ENCODE measurements at regions not wholly inside any gene's neighbourhood (a gene's known extent, or its start where the extent isn't known, plus 50 kb on each side); places are given as distances from the start of the nearest gene placed in this dataset.

DNA sequence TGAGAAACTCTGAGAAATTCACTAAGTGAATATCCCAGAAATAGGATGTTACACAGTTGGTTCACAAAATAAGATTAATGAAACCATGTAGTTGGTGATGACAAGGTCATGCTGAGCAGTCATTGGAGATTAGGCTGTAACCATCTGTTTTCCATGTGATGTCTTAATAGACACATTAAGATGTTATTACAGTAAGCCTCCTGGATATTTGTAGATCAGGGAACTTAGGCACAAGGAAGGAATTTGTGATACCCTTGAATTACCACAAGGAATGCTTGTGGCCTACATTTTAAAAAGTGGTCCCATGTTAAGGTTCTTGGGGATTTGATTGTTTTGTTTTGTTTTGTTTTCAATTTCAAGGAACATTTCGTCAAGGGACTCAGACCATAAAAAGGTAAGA, 185.6 kb upstream of the BANK1 start:
- H3K4me1 ChIP-seq (ENCODE audit: low read depth): no peaks in the 10 kb centered on the region
- TF ChIP-seq, protein P1, sequence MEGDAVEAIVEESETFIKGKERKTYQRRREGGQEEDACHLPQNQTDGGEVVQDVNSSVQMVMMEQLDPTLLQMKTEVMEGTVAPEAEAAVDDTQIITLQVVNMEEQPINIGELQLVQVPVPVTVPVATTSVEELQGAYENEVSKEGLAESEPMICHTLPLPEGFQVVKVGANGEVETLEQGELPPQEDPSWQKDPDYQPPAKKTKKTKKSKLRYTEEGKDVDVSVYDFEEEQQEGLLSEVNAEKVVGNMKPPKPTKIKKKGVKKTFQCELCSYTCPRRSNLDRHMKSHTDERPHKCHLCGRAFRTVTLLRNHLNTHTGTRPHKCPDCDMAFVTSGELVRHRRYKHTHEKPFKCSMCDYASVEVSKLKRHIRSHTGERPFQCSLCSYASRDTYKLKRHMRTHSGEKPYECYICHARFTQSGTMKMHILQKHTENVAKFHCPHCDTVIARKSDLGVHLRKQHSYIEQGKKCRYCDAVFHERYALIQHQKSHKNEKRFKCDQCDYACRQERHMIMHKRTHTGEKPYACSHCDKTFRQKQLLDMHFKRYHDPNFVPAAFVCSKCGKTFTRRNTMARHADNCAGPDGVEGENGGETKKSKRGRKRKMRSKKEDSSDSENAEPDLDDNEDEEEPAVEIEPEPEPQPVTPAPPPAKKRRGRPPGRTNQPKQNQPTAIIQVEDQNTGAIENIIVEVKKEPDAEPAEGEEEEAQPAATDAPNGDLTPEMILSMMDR (IDR thresholded peaks at IDR 0.05; ENCODE audit: low read depth, low read length): no peak
- no peak overlapping the region for H3K27ac ChIP-seq
- no peak overlapping the region for H3K4me3 ChIP-seq
- no peak for DNase-seq (ENCODE audit: low read depth in 1 of 2, low spot score in 1 of 2)
- no peaks in the 10 kb centered on the region for H3K9me3 ChIP-seq (ENCODE audit: low read depth)
- no peaks in the 10 kb centered on the region for H3K36me3 ChIP-seq
- no peaks in the 10 kb centered on the region for H3K27me3 ChIP-seq

DNA sequence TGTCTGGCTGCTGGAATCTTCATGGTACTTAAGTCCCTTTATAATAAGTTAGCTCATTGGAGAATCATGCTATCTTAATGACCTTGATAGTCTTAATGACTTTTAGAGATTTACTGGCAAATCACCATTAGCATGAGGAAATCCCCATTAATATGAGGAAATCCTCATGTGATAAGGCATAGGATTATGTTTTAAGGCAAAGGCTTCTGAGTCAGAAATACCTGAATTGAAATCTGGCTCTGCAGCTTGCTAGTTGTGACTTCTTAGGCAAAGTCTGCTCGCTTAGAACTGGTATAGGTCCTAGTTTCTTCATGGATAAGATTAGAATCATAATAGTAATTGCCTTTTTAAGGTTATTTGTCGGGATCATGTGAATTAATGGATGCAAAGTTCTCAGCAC, 190.2 kb upstream of the BANK1 start:
- no peaks in the 10 kb centered on the region for H3K36me3 ChIP-seq
- TF ChIP-seq, protein P1 (IDR thresholded peaks at IDR 0.05; ENCODE audit: low read depth, low read length): no peak
- H3K9me3 ChIP-seq (ENCODE audit: low read depth): no peaks in the 10 kb centered on the region
- no peak overlapping the region for H3K27ac ChIP-seq
- H3K4me3 ChIP-seq: no peak overlapping the region
- H3K27me3 ChIP-seq: no peaks in the 10 kb centered on the region
- no peak for DNase-seq (ENCODE audit: low read depth in 1 of 2, low spot score in 1 of 2)
- no peaks in the 10 kb centered on the region for H3K4me1 ChIP-seq (ENCODE audit: low read depth)

GRCh38 chr4:101599620-101600019, 190.9 kb upstream of the BANK1 start:
- no peaks in the 10 kb centered on the region for H3K4me1 ChIP-seq (ENCODE audit: low read depth)
- H3K27ac ChIP-seq: no peak overlapping the region
- no peaks in the 10 kb centered on the region for H3K36me3 ChIP-seq
- TF ChIP-seq, protein P1 (IDR thresholded peaks at IDR 0.05; ENCODE audit: low read depth, low read length): no peak
- H3K9me3 ChIP-seq (ENCODE audit: low read depth): no peaks in the 10 kb centered on the region
- H3K27me3 ChIP-seq: no peaks in the 10 kb centered on the region
- DNase-seq (ENCODE audit: low read depth in 1 of 2, low spot score in 1 of 2): peak in 1 of 2 donors; percentile 51
- H3K4me3 ChIP-seq: no peak overlapping the region

GRCh38 chr4:101596781-101597552, 193.6 kb upstream of the BANK1 start:
- no peak overlapping the region for H3K27ac ChIP-seq
- DNase-seq (ENCODE audit: low read depth in 1 of 2, low spot score in 1 of 2): no peak

GRCh38 chr4:101594588-101594987, 195.9 kb upstream of the BANK1 start:
- Histone ChIP-seq H3K4me3 (no peak overlapping the region), H3K4me1 (ENCODE audit: low read depth) (no peaks in the 10 kb centered on the region), H3K9me3 (ENCODE audit: low read depth) (no peaks in the 10 kb centered on the region), H3K27ac (no peak overlapping the region), H3K36me3 (no peaks in the 10 kb centered on the region), H3K27me3 (no peaks in the 10 kb centered on the region)
- TF ChIP-seq, protein P1 (IDR thresholded peaks at IDR 0.05; ENCODE audit: low read depth, low read length): no peak
- no peak for DNase-seq (ENCODE audit: low read depth in 1 of 2, low spot score in 1 of 2)

More at GRCh38 chr4:101596781-101597552, 193.6 kb upstream of the BANK1 start:
- H3K36me3 ChIP-seq: no peaks in the 10 kb centered on the region
- H3K4me3 ChIP-seq: no peak overlapping the region
- no peaks in the 10 kb centered on the region for H3K9me3 ChIP-seq (ENCODE audit: low read depth)
- TF ChIP-seq, protein P1 (IDR thresholded peaks at IDR 0.05; ENCODE audit: low read depth, low read length): peak; percentile 10
- no peaks in the 10 kb centered on the region for H3K4me1 ChIP-seq (ENCODE audit: low read depth)
- H3K27me3 ChIP-seq: no peaks in the 10 kb centered on the region
